NCI-H226 (cell line): ENCODE measurements at regions not wholly inside any gene's neighbourhood (a gene's known extent, or its start where the extent isn't known, plus 50 kb on each side); places are given as distances from the start of the nearest gene placed in this dataset.

Source experiments
- DNase-seq: peaks from one replicate; pipeline ENCODE4 v3.0.0-alpha.2; 2015

- no peak for DNase-seq
Measured at GRCh38 chr2:67516899-67517530, 119.9 kb downstream of the ETAA1 start.

DNA sequence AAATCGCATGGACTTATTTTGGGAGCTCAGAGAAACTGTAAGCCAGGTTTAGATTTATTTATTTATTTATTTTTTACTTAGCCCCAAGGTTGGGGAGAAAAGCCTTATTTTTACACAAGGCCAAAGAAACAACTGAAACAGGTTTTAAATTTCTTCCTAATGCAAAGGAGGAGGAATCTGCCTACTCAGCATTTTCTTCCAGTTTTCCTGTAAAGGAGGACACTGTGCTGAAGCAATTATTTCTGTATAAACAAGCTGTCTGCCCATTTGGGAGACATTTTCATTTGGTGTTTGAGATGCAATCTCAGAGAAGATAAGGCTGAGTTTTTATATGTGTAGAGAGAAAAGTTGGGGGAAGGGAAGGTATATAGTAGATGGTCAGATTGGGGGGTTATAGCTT, 125.0 kb downstream of the ETAA1 start:
- no peak for DNase-seq

DNA sequence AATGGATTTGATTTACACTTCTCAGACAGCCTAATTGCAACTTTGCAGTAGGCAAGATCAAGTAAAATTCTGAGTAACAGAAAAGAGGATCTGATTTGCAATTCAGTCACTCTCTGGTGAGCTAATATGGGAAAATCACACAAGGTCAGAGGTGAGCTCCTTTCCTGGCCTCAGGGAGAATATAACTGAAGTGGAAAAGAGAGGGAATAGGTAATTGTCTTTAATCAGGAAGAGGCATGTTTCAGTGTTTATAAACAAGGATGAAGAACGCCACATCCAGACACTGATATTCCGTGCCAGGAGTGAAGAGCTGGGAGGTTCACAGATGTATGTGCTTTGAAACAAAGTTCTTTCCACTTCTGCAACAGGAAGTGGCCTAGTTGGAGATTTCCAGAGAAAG, 127.1 kb downstream of the ETAA1 start:
- DNase-seq, result no peak

GRCh38 chr2:67524777-67525176, 127.6 kb downstream of the ETAA1 start:
- no peak for DNase-seq

GRCh38 chr2:67526283-67526682, 129.2 kb downstream of the ETAA1 start:
- peak; percentile 56 for DNase-seq

GRCh38 chr2:67528320-67528719, 131.2 kb downstream of the ETAA1 start:
- no peak for DNase-seq

DNA sequence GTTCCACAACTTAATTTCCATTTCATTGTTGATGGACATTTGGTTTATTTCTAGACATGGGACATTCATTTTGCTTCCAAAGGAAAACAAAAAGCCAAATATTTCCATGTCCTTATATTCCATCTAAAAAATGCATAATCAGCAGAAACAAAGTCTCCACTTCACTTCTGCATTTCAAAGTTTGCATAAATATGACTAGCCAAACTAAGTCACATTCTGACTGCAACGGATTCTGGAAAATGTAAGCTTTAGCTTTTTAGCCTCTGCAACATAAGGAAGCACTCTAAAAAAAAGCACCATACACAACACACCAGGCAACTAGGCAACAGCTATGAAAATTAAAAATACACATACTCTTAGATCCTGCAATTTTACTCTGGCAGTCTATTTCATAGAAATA, 135.3 kb downstream of the ETAA1 start:
- no peak for DNase-seq

DNA sequence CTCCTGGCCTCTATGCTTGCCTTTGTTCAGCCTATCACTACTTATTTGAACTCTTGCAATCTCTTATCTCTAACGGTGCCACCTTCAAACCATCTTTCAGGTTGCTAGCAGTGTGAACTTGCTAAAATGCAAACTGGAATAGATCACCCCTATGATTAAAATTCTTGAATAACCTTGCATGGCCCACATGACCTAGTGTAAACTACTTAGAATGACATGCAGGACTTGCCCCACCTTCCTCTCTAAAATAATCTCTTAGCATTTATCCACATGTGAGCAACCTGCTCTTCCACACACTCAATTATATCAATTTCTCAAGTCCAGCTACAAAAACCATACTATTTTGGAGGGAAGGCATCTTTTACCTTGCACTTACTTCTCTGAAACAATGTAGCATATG, 137.6 kb downstream of the ETAA1 start:
- DNase-seq, result no peak

- DNase-seq, result no peak
Measured at GRCh38 chr2:67540962-67541361, 143.8 kb downstream of the ETAA1 start.

DNA sequence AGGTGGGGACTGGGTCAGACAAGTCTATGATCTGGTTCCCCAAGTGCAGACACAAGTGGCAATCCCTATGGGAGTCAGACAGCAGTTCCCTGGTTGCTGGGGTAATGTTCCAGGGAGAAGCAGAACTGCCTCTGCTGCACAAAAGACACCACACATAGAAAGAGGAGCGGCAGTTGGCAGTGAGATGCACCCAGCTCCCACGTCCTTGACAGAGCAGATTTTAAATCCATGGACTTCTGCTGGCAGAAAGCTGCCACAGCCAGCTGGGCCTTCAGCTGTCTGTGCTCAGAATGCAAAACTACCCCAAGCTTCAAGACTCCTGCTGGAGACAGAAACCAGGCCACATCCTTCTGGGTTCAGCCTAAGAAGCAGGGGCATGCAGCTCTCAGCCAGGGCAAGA, 147.2 kb downstream of the ETAA1 start:
- DNase-seq, result no peak

- DNase-seq, result no peak
Measured at GRCh38 chr2:67548317-67549201, 151.4 kb downstream of the ETAA1 start.

GRCh38 chr2:67559156-67559555, 162.0 kb downstream of the ETAA1 start:
- DNase-seq, result no peak

DNA sequence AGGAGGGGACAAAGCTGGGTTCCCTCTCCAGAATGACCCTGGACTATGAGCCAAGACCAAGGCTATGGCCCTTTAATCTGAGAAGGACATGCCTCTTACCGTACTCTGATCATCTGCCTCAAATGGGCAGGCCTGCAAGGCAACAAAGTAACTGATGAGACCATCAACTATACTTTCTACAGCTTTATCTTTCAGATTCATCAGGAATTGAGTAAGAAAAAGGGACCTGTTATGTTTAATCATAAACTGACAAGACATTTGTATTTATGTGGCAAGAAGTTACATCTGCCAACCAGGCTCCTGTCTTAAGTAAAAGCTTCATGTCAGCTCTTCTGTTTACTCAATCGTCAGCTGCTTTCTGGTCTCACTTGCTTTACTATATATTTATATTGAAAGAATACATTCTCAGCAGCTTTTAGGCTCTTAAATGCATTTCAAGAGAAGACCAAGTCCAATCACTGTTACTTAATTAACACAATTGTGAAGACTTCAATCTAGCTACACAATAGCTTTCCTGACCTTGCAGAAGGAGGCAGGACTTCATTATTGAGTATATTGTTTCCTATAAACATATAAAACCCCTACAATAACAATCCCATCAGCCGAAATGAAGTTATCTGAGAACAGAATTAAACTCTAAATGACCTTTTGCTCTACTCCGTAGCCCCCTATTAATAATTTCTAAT, 163.8 kb downstream of the ETAA1 start:
- DNase-seq, result no peak

- peak; percentile 90 for DNase-seq
Measured at GRCh38 chr2:67561457-67561965, 164.4 kb downstream of the ETAA1 start.

GRCh38 chr2:67564076-67564475, 166.9 kb downstream of the ETAA1 start:
- DNase-seq, result no peak

DNA sequence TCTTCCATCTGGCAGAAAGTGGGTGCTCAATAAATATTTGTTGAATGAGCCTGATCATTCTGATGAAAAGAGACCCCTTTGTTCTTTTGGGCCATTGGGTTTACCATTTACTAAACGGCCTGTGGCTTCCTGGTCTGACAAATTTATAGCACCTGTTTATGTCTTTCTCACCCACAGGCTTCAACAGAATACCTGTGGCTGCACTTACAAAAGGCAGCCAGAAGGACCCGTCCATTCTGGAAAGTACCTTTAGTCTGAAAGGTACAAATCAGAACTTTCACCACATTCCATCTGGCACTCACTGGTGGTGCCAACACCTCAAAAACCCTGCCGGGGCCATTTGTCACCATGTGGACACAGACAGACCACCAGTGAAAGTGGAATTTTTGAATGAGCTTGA, 167.5 kb downstream of the ETAA1 start:
- no peak for DNase-seq

DNA sequence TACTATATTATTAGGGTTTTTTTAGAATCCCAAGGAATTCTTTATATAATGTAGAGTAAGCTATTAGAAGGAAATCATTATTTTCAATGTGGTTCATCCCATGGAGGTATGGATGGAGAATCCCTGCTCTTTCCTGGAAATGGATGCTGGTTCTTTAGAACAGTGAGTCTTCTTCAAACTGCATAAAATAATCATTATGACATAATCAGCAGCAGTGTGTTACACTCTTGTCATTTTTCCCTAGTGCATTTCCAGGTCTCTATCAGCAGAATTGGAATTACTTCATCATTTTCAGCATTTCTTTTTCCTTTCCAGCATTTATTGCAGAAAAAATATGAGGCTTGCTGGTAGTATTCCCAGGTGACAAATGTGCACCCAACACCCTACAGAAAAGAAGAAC, 168.1 kb downstream of the ETAA1 start:
- no peak for DNase-seq

- DNase-seq, result peak; percentile 69
Measured at GRCh38 chr2:67565761-67566160, 168.6 kb downstream of the ETAA1 start.

DNA sequence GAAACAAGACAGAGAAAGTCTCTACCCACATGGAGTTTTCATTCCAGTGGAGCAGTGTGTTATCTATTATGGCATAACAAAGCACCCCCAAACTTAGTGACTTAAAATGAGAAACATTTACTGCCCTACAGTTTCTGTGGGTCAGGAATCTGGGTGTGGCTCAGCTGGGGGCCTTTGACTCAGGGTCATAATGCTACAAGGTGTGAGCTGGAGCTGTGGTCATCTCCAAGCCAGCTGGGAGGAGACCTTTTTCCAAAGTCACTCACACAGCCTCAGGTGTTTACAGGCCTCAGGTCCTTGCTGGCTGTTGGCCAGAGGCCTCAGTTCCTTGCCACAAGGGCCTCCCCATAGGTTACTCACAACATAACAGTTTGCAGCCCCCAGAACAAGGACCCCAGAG, 169.2 kb downstream of the ETAA1 start:
- DNase-seq, result peak; percentile 52

- peak; percentile 80 for DNase-seq
Measured at GRCh38 chr2:67566958-67567635, 170.0 kb downstream of the ETAA1 start.

DNA sequence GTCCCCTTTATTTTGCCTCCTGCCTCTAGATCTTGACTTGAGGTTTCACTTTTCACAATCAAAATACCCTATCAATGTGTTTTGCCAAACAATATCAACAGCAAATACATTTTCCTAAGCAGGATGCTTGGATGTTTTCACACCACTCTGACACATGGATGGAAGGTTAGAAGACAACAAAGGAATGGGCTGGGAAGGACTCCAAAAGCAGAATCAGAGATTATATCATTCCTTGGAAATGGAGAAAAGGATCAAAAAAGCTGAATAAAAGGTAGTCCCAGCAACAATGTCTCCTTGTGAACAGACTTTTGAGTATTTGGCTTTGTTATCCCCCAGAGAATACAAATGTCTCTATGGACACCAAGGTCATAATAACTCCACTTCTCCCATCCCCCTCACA, 170.8 kb downstream of the ETAA1 start:
- peak; percentile 43 for DNase-seq

- DNase-seq, result no peak
Measured at GRCh38 chr2:67570611-67571010, 173.5 kb downstream of the ETAA1 start.
